ENCODE measurements at regions not wholly inside any gene's neighbourhood (a gene's known extent, or its start where the extent isn't known, plus 50 kb on each side); places are given as distances from the start of the nearest gene placed in this dataset.
"Not testable (repeated sequence)": the region's sequence is repeated elsewhere in the genome, so short reads cannot be mapped to it uniquely, and the experiment has no call there.

DNA sequence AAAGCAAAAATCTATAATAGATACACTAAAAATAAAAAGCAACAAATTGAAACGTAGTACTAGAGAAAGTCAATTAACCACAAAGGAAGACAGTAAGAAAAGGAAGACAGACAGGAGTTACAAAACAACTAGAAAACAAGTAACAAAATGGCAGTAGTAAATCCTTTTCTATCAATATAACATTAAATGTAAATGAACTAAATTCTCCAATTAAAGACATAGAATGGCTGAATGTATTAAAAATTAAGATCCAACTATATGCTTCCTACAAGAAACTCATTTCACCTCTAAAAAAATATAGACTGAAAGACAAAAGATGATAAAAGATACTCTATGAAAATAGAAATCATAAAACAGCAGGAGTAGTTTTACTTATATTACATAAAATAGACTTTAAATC, 79.1 kb downstream of the CTH start:
- DNase-seq (ENCODE audit: low read depth in 3 of 3), result no peak

DNA sequence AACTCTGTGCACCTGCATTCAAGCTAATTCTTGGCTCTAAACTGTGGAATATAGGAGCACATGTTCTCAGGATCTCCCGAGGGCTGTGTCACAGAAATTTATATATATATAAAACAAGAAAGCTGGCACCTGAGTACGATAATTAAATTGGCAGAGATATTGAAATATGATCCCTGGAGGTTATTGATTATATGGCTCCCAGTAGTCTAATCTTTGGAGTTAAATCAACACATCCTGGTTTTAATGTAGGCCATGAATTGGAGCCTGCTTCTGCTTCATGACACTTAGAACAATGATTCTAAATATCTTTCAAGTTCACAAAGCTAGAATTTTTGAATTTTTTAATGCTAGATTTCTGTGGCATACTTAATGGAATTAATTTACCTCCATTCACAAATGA, 84.3 kb downstream of the CTH start:
- no peak for DNase-seq (ENCODE audit: low read depth in 3 of 3)

DNA sequence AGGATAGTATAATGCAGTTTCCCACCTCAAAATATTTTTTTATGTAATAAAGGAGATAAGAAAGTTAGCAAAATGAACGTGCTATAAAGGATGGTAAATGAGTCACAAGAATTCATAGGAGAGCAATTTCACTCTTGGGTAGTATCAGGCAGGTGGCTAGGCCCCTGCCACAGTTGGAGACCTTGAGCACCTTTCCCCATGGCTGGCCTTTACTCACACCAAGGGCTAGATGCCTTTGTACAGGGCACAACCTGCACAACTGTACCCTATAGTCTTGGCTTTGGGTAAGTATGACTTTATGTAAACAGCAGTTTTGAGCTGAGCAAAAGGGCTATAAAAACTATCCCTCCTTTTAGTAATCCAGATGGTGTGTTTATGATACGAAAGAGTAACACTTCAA, 85.1 kb downstream of the CTH start:
- DNase-seq (ENCODE audit: low read depth in 3 of 3), result no peak

DNA sequence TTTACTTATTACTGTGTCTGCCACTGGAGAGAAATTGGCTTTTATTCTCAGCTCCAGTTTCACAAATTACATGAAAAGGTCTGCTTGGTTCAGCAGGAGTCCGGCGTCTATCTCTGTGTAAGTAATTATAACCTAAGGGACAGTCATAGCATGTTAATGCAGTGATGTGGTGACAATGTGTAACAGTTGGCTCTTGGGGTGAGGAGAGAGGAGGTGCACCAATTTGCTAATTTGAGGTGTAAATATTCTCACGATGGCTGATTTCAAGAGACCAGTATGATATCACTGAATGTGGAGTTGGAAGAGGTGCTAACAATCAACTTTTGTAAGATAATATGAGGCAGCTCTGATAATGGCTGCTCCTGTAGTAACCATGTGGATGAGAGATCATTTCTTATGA, 86.1 kb downstream of the CTH start:
- no peak for DNase-seq (ENCODE audit: low read depth in 3 of 3)

DNA sequence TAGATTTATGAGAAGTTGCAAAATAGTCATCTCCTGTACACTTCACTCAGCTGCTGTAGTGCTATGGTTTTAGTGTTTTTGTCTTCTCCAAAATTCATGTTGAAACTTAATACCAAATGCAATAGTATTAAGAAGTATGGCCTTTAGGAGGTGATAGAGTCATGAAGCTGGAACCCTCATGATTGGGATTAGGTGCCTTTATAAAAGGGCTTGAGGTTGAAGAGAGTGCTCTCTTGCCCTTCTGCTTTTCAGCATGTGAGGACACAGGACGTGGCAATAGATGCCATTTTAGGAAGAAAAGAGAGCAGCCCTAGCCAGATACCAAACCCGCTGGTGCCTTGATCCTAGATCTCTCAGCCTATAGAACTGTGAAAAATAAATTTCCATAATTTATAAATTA, 87.6 kb downstream of the CTH start:
- no peak for DNase-seq (ENCODE audit: low read depth in 3 of 3)

DNA sequence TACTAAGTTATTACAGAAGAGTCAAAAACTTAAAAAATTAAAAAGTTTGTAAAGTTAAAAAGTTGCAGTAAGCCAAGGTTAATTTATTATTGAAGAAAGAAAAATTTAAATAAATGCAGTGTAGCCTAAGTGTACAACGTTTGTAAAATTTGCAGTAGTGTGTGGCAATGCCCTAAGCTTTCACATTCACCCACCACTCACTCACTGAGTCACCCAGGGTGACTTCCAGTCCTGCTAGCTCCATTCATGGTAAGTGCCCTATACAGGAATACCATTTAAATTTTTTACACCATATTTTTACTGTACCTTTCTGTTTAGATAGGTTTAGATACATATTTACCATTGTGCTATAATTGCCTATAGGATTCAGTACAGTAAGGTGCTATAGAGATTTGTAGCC, 88.6 kb downstream of the CTH start:
- DNase-seq (ENCODE audit: low read depth in 3 of 3), result no peak

DNA sequence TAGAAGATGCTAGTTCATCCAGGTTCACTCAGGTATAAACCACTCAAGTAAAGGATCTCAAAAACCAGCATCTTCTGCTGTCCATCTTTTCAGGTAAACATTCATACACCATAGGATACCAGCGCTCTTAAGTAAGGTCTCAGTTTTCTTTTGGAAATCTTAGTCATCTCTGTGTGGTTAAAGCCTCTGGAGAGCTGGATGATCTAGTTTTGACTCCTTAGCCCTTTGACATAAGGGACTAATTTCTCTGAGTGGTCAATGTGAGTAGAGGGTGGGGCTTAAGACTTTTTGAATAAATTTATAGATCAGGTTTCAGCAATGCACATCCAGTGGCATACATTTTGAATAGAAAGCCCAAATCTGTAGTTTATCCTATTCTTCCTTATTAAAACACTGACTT, 92.3 kb downstream of the CTH start:
- no peak for DNase-seq (ENCODE audit: low read depth in 3 of 3)

DNA sequence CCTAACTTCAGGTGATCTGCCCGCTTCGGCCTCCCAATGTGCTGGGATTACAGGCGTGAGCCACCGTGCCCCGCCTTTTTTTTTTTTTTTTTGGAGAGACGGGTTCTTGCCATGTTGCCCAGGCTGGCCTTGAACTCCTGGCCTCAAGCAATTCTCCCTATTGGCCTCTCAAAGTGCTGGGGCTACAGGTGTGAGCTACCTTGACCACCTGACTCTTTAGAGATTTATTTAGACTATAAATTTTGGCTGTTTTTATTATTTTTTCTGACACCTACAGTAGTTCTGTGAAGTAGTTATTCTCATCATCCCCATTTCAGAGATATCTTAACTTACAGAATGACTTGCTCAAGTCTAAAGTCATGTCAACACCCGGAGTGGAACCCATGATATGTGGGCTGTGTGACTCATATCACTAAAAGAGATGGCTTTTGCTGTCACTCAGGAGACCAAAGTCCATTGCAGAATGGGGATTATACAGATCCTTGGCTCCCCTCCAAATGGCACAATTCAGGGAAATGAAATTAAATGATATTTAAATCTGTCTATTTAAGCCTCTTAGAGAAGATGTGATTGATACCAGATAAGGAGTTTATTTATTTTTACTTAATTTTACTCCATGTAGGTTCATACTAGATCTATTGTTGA, 93.2 kb downstream of the CTH start:
- DNase-seq (ENCODE audit: low read depth in 3 of 3), result no peak

DNA sequence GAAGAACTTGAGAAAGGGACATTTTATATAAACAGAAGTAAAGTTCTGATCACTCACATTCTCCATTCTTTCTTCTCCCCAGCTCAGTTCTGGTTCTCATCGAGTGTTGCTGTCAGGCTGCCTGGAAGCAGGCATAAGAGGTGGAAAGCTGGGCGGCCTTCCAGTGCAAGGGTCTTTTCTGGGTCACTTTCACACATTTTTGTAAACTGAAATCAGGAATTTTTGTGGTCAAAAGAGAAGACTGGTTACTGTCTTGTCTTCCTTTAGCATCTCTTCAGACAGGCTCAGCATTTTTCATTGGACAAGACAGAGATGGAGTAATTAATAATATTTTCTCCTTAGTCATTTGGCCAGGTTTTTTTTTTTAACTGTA, 93.7 kb downstream of the CTH start:
- no peak for DNase-seq (ENCODE audit: low read depth in 3 of 3)

DNA sequence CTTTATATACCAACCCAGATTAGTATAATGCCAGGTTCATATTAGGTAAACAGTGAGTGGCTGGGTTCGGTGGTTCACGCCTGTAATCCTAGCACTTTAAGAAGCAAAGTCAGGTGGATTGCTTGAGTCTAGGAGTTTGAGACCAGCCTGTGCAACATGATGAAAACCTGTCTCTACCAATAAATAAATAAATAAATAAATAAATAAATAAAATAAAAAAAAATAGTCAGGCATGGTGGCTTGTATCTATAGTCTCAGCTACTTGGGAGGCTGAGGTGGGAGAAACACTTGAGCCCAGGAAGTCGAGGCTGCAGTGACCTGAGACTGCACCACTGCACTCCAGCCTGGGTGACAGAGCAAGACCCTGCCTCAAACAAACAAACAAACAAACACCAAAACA, 96.9 kb downstream of the CTH start:
- not testable (repeated sequence) for DNase-seq (ENCODE audit: low read depth in 3 of 3)

DNA sequence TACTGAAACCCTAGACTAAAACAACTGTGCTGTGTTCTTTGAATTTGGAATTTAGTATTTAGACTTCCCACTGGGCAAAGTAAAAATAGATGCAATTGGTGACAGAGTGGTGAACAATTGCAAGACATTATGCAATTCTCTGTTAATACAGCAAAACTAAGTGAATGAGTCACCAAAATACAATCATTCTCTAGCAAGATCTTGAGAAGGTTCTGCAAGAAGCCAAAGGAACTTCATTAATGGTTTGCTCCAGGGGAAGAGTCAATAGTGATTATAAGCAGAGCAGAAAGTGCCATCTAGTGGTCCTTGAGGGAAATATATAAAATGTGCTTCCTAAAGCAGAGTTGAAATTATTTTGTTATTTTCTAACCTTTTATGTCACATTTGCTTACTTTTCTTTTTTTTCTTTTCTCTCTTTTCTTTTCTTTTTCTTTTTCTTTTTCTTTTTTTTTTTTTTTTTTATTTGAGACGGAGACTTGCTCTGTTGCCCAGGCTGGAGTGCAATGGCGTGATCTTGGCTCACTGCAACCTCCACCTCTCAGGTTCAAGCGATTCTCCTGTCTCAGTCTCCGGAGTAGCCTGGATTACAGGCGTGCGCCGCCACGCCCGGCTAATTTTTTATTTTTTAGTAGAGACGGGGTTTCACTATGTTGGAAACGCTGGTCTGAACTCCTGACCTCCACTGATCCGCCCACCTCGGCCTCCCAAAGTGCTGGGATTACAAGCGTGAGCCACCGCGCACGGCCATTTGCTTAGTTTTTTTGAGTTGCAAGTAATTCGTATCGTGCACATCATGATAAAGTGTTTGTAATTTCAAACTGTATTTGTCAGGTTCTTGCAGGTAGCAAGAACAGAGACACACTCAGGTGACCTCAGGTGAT, 99.2 kb downstream of the CTH start:
- DNase-seq (ENCODE audit: low read depth in 3 of 3), result no peak

DNA sequence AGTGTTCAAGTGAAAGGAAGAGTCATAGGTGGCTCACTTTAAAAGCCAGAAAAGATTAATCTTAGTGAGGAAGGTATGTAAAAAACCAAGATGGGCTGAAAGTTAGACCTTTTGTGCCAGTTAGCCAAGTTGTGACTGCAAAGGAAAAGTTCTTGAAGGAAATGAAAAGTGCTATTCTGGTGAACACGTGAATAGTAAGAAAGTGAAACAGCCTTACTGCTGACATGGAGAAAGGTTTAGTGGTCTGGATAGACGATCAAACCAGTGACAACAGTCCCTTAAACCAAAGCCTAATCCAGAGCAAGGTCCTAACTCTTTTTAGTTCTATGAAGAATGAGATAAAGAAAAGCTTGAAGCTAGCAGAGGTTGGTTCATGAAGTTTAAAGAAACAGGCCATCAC, 106.4 kb downstream of the CTH start:
- DNase-seq (ENCODE audit: low read depth in 3 of 3), result no peak

DNA sequence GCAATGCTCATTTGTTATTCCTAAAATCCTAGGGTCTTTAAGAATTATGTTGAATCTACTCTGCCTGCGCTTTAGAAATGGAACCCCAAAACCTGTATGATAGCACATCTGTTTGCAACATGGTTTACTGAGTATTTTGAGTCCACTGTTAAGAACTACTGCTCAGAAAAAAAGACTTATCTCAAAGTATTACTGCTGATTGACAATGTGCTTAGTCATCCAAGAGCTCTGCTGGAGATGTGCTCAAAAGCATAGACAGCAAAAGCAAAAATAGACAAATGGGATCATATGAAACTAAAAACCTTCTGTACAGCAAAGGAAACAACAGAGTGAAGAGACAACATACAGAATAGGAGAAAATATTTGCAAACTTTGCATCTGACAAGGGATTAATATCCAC, 107.0 kb downstream of the CTH start:
- no peak for DNase-seq (ENCODE audit: low read depth in 3 of 3)

DNA sequence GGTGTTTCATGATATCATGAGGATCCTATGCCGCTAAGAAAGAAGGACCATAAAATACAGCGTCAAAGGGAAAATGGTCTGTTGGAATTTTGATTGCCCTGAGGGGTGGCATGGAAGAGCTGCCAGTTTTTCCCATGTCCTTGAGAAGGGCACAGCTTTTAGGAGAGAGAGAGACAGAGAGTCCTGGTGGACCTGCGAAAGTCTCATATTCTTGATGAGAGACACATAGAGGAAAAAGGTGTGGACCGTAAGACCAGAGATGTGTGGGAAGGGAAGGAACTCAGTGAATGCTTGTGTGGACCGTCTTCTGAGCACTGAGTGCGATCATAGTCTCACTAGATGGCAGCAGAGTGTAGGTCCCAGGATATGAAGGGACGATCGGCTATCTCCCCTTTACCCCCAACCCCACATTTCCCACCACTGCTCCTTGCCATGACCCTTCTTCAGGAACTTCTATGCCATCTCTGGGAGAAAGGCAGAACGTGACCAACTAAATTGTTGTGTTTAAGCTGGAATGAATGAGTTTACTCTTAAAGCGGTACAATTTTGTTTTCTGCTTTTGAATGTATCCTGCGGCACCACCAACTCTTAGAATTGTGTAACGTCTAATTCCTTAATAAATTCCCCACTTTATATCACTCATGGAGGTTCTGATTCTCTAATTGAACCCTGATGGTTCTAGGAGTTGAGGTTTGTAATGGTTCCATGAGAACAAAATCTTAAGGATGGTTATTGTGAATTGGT, 117.7 kb downstream of the CTH start:
- DNase-seq (ENCODE audit: low read depth in 3 of 3), result no peak

DNA sequence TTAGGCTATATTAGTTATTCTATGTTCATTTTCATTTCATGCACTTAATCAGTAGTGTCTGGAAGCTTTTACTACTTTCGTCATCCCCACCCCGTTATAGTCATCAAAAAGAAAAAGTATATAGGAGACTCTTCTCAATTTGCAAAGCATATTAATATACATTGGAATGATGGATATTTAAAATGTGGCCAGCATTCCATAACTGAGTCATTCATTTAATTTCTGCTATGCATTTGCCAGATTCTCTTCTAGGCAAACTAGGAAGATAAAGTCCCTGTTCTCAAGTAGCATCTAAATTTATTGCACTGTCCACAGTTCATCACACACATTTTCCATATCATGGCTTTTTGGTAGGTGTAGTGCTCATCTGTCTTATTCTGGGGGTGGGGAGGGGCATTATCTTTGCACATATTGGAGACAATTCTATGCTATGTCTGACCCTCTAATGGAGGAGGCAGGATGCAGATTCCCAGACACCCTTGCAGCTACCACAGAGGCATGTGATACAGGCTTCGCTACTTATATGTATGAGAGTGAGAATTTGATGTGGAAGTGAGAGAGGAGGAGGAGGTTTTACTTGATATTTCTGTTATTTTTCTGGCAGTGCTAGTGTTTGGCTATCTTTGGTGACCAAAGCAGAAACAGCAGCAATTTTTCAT, 125.8 kb downstream of the CTH start:
- no peak for DNase-seq (ENCODE audit: low read depth in 3 of 3)

DNA sequence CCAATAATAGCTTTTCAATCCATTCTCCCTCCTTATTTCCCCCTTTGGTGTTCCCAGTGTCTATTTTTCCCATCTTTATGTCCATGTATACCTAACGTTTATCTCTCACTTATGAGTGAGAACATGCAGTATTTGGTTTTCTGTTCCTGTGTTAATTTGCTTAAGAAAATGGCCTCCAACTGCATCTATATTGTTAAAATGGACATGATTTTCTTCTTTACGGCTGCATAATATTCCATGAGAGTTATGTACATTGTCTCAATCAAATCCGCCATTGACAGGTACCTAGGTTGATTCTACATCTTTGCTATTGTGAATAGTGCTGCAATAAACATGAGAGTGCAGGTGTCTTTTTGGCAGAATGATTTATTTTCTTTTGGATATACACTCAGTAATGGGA, 126.7 kb downstream of the CTH start:
- DNase-seq (ENCODE audit: low read depth in 3 of 3), result no peak

DNA sequence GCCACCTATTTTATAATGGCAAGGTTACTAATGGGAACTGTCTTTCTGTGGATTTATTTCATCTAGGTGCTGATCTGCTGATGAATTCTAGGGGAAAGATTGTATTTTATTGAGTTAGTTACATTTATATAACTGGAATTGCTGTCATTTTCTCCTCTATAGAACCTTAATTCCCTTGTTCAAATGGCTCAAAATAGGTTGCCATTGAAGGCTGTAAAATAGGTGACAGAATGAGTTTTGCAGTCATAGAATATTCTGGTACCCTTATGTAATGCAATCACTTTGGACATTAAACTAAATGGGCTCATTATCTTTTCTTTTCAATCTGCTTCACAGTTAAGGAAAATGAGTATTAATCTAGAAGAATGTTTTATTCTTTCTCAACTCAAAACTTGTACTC, 131.0 kb downstream of the CTH start:
- no peak for DNase-seq (ENCODE audit: low read depth in 3 of 3)

DNA sequence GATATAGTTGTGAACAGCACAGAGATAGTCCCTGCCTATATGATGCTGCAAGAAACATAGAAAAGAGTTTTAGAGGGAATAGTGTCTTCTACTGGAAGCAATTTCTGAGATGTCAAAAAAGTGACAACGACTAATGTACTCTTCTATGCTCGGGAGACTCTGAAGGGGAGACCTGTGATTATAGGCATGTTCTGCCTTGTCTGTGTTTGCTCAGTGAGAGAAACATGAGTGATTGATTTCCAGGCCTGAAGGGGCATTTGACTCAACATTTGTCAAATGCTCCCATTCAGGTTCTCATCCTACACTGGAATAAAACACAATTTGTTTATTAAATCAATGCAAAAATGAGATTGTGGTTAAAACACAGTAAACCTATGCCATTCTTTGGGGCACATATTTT, 131.8 kb downstream of the CTH start:
- DNase-seq (ENCODE audit: low read depth in 3 of 3), result no peak

DNA sequence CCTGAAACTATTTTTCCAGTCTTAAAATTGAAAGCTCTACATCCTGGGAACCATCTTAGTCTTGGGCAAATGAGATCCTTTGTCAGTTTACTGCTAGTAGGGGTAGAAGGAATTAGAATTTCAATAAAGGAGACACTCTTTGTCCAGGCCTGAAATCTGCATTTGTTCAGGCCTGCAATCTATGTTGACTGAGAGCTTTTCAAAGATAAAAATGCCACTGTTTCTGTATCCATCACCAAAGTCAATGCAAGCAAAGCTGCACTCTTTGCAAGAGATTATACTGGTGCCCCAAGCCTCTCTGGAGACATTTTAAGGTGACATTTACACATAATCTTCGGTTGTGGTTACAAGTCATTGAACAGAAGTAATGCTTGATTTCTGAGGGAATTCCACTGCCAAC, 135.7 kb downstream of the CTH start:
- DNase-seq (ENCODE audit: low read depth in 3 of 3), result no peak

DNA sequence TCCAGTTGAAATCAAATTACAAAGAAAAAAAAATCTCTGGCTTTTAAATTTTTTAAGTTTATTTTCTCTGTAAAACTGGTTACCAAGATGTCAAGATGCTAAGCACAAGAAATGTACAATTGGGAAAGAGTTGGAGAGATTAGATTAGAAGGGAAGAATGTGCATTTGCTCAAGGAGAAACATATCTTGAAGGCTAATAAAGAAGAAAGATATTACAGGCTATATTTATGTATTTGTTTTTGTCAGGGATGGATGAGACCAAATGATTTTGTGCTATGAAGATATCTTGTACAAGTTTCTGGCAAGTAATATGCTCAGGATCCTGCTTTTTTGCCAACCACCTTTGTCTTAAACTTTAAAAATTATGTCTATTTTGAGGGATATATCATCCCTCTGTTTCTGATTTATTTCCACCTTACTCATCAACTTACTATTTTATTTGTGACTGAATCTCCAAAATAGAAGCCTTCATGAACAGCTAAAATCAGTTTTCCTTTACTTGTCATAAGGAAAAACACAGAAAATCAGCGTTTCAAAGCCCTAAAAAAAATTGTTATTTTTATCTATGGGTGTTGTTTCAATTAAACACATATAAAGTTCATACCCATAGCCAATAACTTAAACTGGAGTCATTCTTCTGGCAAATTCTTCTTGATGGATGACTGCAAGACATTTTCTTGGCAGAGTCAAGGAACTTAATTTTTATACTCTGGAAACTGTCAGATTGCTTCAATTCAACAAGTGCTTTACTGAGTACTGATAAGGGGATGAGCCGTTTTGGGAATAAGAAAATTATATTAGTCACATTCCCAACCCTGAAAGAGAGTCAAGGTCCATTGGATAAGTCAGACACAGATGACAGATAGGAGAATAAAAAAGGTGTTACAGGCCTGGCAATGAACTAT, 141.8 kb downstream of the CTH start:
- DNase-seq (ENCODE audit: low read depth in 3 of 3), result no peak

DNA sequence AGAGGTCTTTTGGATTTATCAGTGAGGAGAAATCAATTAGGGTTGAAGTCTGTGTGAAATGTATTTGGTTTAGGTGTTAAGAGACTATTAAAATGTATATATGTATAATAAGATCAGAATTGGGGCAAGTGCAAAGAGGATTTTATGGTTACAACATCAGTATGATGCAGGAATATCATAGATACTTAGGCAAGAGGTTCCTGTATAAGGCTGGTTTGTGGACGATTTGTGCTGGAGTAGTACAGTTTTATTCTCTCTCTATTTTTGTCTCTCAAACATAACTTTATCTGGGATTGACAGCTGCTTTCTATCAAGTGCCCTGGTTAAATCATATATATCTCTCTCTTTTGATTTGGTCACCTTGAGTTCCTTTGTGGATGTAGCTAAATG, 142.5 kb downstream of the CTH start:
- DNase-seq (ENCODE audit: low read depth in 3 of 3), result no peak

Measured in stimulated activated CD4-positive, alpha-beta T cell treated with anti-CD3 and anti-CD28 coated beads, TNF-alpha, amount 100 ng/mL, for 24 hours (primary cell).